ENCODE measurements at regions not wholly inside any gene's neighbourhood (a gene's known extent, or its start where the extent isn't known, plus 50 kb on each side); places are given as distances from the start of the nearest gene placed in this dataset.

GRCh38 chr1:29380532-29380931, 144.2 kb downstream of the PTPRU start:
- DNase-seq, result no peak

GRCh38 chr1:29379443-29380073, 143.2 kb downstream of the PTPRU start:
- peak; percentile 60 for DNase-seq
